Mesenchymal stem cell (in vitro differentiated cells and primary cell): ENCODE measurements at regions not wholly inside any gene's neighbourhood (a gene's known extent, or its start where the extent isn't known, plus 50 kb on each side); places are given as distances from the start of the nearest gene placed in this dataset.

Experiments
- DNase-seq: peaks from one replicate; pipeline ENCODE4 v3.0.0-alpha.2; 2013
- H2AFZ ChIP-seq: one replicate; pipeline ENCODE4 v1.6.1; 2013; ENCODE audit warnings: low read depth, mild to moderate bottlenecking, control low read depth, inconsistent platforms, low read length, moderate library complexity
- H2AK5ac ChIP-seq: 2 replicates; pipeline ENCODE4 v1.6.1; 2013; ENCODE audit warnings: low read length, moderate library complexity, mild to moderate bottlenecking, inconsistent platforms; ENCODE audit not compliant: severe bottlenecking
- H2BK120ac ChIP-seq: one replicate; pipeline ENCODE4 v1.6.1; 2013; ENCODE audit warnings: low read depth, mild to moderate bottlenecking, inconsistent platforms, low read length, moderate library complexity
- H2BK12ac ChIP-seq, 2 experiments: one replicate each; pipeline ENCODE4 v1.6.1; 2013; ENCODE audit warnings: inconsistent platforms in 2 of 2, low read length in 2 of 2, mild to moderate bottlenecking in 2 of 2, moderate library complexity in 2 of 2, control low read depth in 1 of 2
- H2BK15ac ChIP-seq: one replicate; pipeline ENCODE4 v1.6.1; 2013; ENCODE audit warnings: mild to moderate bottlenecking, low read depth, inconsistent platforms; ENCODE audit not compliant: poor library complexity, severe bottlenecking
- H2BK5ac ChIP-seq: 2 replicates; pipeline ENCODE4 v1.6.1; 2013; ENCODE audit warnings: low read depth, mild to moderate bottlenecking, low read length, control low read depth, inconsistent platforms; ENCODE audit not compliant: poor library complexity, severe bottlenecking
- H3K14ac ChIP-seq, 2 experiments: one replicate each; pipeline ENCODE4 v1.6.1; 2013; ENCODE audit warnings: inconsistent platforms in 2 of 2, low read length in 2 of 2, control low read depth in 1 of 2, mild to moderate bottlenecking in 1 of 2, moderate library complexity in 1 of 2
- H3K18ac ChIP-seq, 2 experiments: one replicate each; pipeline ENCODE4 v1.6.1; 2013; ENCODE audit warnings: inconsistent platforms in 2 of 2, low read length in 2 of 2, control low read depth in 1 of 2, low read depth in 1 of 2, mild to moderate bottlenecking in 1 of 2
- H3K23ac ChIP-seq, 2 experiments: one replicate each; pipeline ENCODE4 v1.6.1; 2013; ENCODE audit warnings: inconsistent platforms in 2 of 2, low read length in 2 of 2, mild to moderate bottlenecking in 2 of 2, moderate library complexity in 2 of 2, control low read depth in 1 of 2
- H3K27ac ChIP-seq: 2 replicates; pipeline ENCODE4 v1.5.1; 2013; ENCODE audit warnings: mild to moderate bottlenecking, moderate library complexity, low read length, control low read depth, inconsistent platforms; ENCODE audit not compliant: poor library complexity, severe bottlenecking
- H3K27me3 ChIP-seq, 2 experiments: 2 replicates each; pipeline versions ENCODE4 v1.6.1 to v1.7.0; 2013; ENCODE audit warnings: low read length in 2 of 2, mild to moderate bottlenecking in 2 of 2, moderate library complexity in 2 of 2, control low read depth in 1 of 2, inconsistent platforms in 1 of 2; ENCODE audit not compliant: control insufficient read depth in 1 of 2, insufficient read depth in 1 of 2
- H3K36me3 ChIP-seq, 2 experiments: 2 replicates each; pipeline versions ENCODE4 v1.6.1 to v1.7.0; 2013; ENCODE audit warnings: low read length in 2 of 2, control low read depth in 1 of 2, inconsistent platforms in 1 of 2, low read depth in 1 of 2, mild to moderate bottlenecking in 1 of 2; ENCODE audit not compliant: insufficient read depth in 2 of 2, control insufficient read depth in 1 of 2
- H3K4ac ChIP-seq, 2 experiments: one replicate each; pipeline ENCODE4 v1.6.1; 2013; ENCODE audit warnings: inconsistent platforms in 2 of 2, low read length in 2 of 2, mild to moderate bottlenecking in 2 of 2, moderate library complexity in 2 of 2, control low read depth in 1 of 2, low read depth in 1 of 2
- H3K4me1 ChIP-seq: 2 replicates; pipeline ENCODE4 v1.6.1; 2013; ENCODE audit warnings: low read depth, low read length, control low read depth; ENCODE audit not compliant: control insufficient read depth, insufficient read depth
- H3K4me2 ChIP-seq: 2 replicates; pipeline ENCODE4 v1.6.1; 2013; ENCODE audit warnings: low read length, mild to moderate bottlenecking, inconsistent platforms; ENCODE audit not compliant: poor library complexity, severe bottlenecking
- H3K4me3 ChIP-seq, 2 experiments: 2 replicates each; pipeline versions ENCODE4 v1.5.1 to v1.7.0; 2013; ENCODE audit warnings: low read length in 2 of 2, mild to moderate bottlenecking in 2 of 2, control low read depth in 1 of 2, low read depth in 1 of 2; ENCODE audit not compliant: insufficient read depth in 1 of 2
- H3K79me1 ChIP-seq: replicated peaks from 2 replicates; pipeline ENCODE4 v1.6.1; 2013; ENCODE audit warnings: mild to moderate bottlenecking, control low read depth, low read length, inconsistent platforms; ENCODE audit not compliant: poor library complexity, severe bottlenecking
- H3K9ac ChIP-seq: 2 replicates; pipeline ENCODE4 v1.7.0; 2013; ENCODE audit warnings: mild to moderate bottlenecking, low read length, moderate library complexity
- H3K9me3 ChIP-seq: 2 replicates; pipeline ENCODE4 v1.7.0; 2013; ENCODE audit warnings: mild to moderate bottlenecking, low read length; ENCODE audit not compliant: control insufficient read depth
- H4K8ac ChIP-seq: one replicate; pipeline ENCODE4 v1.6.1; 2013; ENCODE audit warnings: inconsistent platforms, mild to moderate bottlenecking, low read length, moderate library complexity
- H4K91ac ChIP-seq: one replicate; pipeline ENCODE4 v1.6.1; 2013; ENCODE audit warnings: mild to moderate bottlenecking, low read length, inconsistent platforms
- WGBS: methylation state at CpG from one replicate; pipeline ENCODE4 v1.1.7; 2013; ENCODE audit warnings: mixed read lengths; 5-methylcytosine and 5-hydroxymethylcytosine counted together

DNA sequence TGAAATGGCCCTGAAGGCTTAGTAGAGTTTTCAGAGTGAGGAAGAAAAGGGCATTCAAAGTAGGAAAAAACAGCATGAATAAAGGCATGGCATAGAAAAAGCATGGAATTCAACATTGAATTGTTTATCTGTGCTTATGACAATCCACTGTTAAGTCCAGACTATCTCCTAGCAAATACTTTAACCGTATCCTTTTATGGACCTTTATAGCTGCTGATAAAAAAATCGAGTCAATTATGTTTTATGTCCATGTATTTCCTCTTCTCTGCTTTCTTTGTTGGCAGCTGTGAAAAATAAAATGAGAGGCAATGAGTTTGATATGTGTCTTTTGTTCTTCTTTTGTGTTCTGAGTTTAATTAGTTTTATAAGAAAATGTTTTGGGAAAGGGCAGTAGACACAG lies 70.4 kb downstream of the TDRD15 start:
- WGBS, result 88% methylated on average over 2 of the region's 2 CpGs
- Histone ChIP-seq H2BK12ac (no peak overlapping the region), H3K79me1 (no peaks in the 10 kb centered on the region), H3K4me2 (no peak overlapping the region), H3K4me1 (no peaks in the 10 kb centered on the region), H4K8ac (no peak overlapping the region), H4K91ac (no peak overlapping the region), H2BK15ac (no peak overlapping the region), H3K9me3 (no peaks in the 10 kb centered on the region), H3K36me3 (no peaks in the 10 kb centered on the region), H3K23ac (no peak overlapping the region), H2BK5ac (no peak overlapping the region), H3K18ac (no peak overlapping the region), H2AK5ac (no peak overlapping the region), H2BK120ac (no peak overlapping the region), H2AFZ (no peak overlapping the region), H3K4me3 (no peak overlapping the region), H3K27ac (no peak overlapping the region), H3K27me3 (no peaks in the 10 kb centered on the region), H3K4ac (no peak overlapping the region), H3K14ac (no peak overlapping the region), H3K9ac (no peak overlapping the region)
- DNase-seq, result no peak

GRCh38 chr2:21194858-21195271 lies 71.1 kb downstream of the TDRD15 start:
- WGBS, result no CpG with 5 or more reads among the region's 2 CpGs

DNA sequence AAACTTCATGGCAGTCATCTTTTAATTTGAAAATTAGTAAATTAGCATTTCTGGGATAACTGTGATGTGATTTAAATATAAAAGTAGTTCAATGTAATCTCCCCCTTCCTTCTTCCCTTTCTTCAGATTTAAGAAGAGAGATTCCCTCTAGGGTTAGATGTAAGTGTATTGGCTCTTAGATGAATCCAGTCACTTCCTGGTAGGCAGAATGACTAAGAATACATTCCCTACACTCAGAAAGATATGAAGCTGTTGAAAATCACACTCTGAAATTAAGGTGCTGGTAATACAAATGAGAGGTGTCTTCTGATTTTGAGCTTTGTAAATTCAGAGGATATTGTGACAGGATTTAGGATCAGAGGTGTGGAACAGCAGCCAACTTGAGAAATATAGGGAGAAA lies 71.6 kb downstream of the TDRD15 start:
- no peak overlapping the region for H3K18ac ChIP-seq
- H3K4me2 ChIP-seq, result no peak overlapping the region
- no peak overlapping the region for H2BK5ac ChIP-seq
- no peaks in the 10 kb centered on the region for H3K36me3 ChIP-seq
- H3K27ac ChIP-seq, result no peak overlapping the region
- H4K8ac ChIP-seq, result no peak overlapping the region
- no peak overlapping the region for H3K4me3 ChIP-seq
- no peak overlapping the region for H3K4ac ChIP-seq
- no peaks in the 10 kb centered on the region for H3K4me1 ChIP-seq
- no peak overlapping the region for H2BK120ac ChIP-seq
- no peaks in the 10 kb centered on the region for H3K79me1 ChIP-seq
- H3K9ac ChIP-seq, result no peak overlapping the region
- H2AK5ac ChIP-seq, result no peak overlapping the region
- no peak for DNase-seq
- H3K14ac ChIP-seq, result no peak overlapping the region
- no peak overlapping the region for H2BK15ac ChIP-seq
- no peaks in the 10 kb centered on the region for H3K27me3 ChIP-seq
- H4K91ac ChIP-seq, result no peak overlapping the region
- no peak overlapping the region for H2AFZ ChIP-seq
- H3K9me3 ChIP-seq, result no peaks in the 10 kb centered on the region
- H2BK12ac ChIP-seq, result no peak overlapping the region
- no peak overlapping the region for H3K23ac ChIP-seq

More at GRCh38 chr2:21194858-21195271, 71.1 kb downstream of the TDRD15 start:
- Histone ChIP-seq H3K4ac (no peak overlapping the region), H3K4me2 (no peak overlapping the region), H3K18ac (no peak overlapping the region), H3K4me1 (no peaks in the 10 kb centered on the region), H4K8ac (no peak overlapping the region), H3K23ac (no peak overlapping the region), H2BK5ac (no peak overlapping the region), H3K36me3 (no peaks in the 10 kb centered on the region), H3K14ac (no peak overlapping the region), H3K79me1 (no peaks in the 10 kb centered on the region), H3K27me3 (no peaks in the 10 kb centered on the region), H2AFZ (no peak overlapping the region), H4K91ac (no peak overlapping the region), H3K27ac (no peak overlapping the region), H2BK120ac (no peak overlapping the region), H3K9ac (no peak overlapping the region), H3K9me3 (no peaks in the 10 kb centered on the region), H3K4me3 (no peak overlapping the region), H2AK5ac (no peak overlapping the region), H2BK12ac (no peak overlapping the region), H2BK15ac (no peak overlapping the region)
- DNase-seq, result no peak

- H3K4me2 ChIP-seq, result no peak overlapping the region
- no peak overlapping the region for H3K18ac ChIP-seq
- no peak overlapping the region for H3K4me3 ChIP-seq
- no peaks in the 10 kb centered on the region for H3K9me3 ChIP-seq
- H3K4ac ChIP-seq, result no peak overlapping the region
- H3K36me3 ChIP-seq, result no peaks in the 10 kb centered on the region
- H3K14ac ChIP-seq, result no peak overlapping the region
- no peak overlapping the region for H2AFZ ChIP-seq
- H3K23ac ChIP-seq, result no peak overlapping the region
- WGBS, result 94% methylated on average over 5 of the region's 5 CpGs
- H4K8ac ChIP-seq, result no peak overlapping the region
- H3K4me1 ChIP-seq, result no peaks in the 10 kb centered on the region
- no peak overlapping the region for H3K9ac ChIP-seq
- no peak overlapping the region for H2BK5ac ChIP-seq
- no peaks in the 10 kb centered on the region for H3K79me1 ChIP-seq
- H2BK120ac ChIP-seq, result no peak overlapping the region
- no peak overlapping the region for H3K27ac ChIP-seq
- no peak for DNase-seq
- H2AK5ac ChIP-seq, result no peak overlapping the region
- no peak overlapping the region for H2BK12ac ChIP-seq
- H2BK15ac ChIP-seq, result no peak overlapping the region
- no peaks in the 10 kb centered on the region for H3K27me3 ChIP-seq
- H4K91ac ChIP-seq, result no peak overlapping the region
Observed at GRCh38 chr2:21198637-21199036, 74.9 kb downstream of the TDRD15 start.
